Ishikawa (cell line): ENCODE measurements at regions not wholly inside any gene's neighbourhood (a gene's known extent, or its start where the extent isn't known, plus 50 kb on each side); places are given as distances from the start of the nearest gene placed in this dataset.

Source experiments
- EGR1 ChIP-seq: IDR thresholded peaks from 2 replicates; pipeline ENCODE4 v1.6.1; 2012
- EP300 ChIP-seq: IDR thresholded peaks from 2 replicates; pipeline ENCODE4 v1.6.1; 2012; ENCODE audit warnings: borderline replicate concordance
- RAD21 ChIP-seq: IDR thresholded peaks from 2 replicates; pipeline ENCODE4 v1.6.1; 2012; ENCODE audit warnings: low read depth
- TAF1 ChIP-seq: IDR thresholded peaks from 2 replicates; pipeline ENCODE4 v1.6.1; 2012; ENCODE audit warnings: low read depth, mild to moderate bottlenecking
- TCF12 ChIP-seq: IDR thresholded peaks from 2 replicates; pipeline ENCODE4 v1.6.1; 2012; ENCODE audit warnings: low read depth
- YY1 ChIP-seq: IDR thresholded peaks from 2 replicates; pipeline ENCODE4 v1.6.1; 2012; ENCODE audit warnings: low read depth
- ZBTB7A ChIP-seq: IDR thresholded peaks from 2 replicates; pipeline ENCODE4 v1.6.1; 2012; ENCODE audit warnings: low read depth
- TF ChIP-seq, protein P1 (sequence below): IDR thresholded peaks from 2 replicates; pipeline ENCODE4 v1.6.1; 2012

GRCh38 chr6:43877036-43877435 is 107.0 kb downstream of the VEGFA start:
- no peak for TF ChIP-seq RAD21
- no peak for TF ChIP-seq TCF12
- no peak for TF ChIP-seq EGR1
- TF ChIP-seq EP300: no peak
- no peak for TF ChIP-seq TAF1
- TF ChIP-seq YY1: no peak
- no peak for TF ChIP-seq ZBTB7A
- TF ChIP-seq, protein P1, sequence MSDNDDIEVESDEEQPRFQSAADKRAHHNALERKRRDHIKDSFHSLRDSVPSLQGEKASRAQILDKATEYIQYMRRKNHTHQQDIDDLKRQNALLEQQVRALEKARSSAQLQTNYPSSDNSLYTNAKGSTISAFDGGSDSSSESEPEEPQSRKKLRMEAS: no peak
